Activated T-cell treated with anti-CD3 and anti-CD28 coated beads for 1 hour (primary cell): ENCODE measurements at regions not wholly inside any gene's neighbourhood (a gene's known extent, or its start where the extent isn't known, plus 50 kb on each side); places are given as distances from the start of the nearest gene placed in this dataset.
"Not testable (repeated sequence)": the region's sequence is repeated elsewhere in the genome, so short reads cannot be mapped to it uniquely, and the experiment has no call there.

Source experiments
- DNase-seq: peaks from one replicate; pipeline ENCODE4 v3.0.0-alpha.2; 2020; ENCODE audit warnings: low read depth

DNA sequence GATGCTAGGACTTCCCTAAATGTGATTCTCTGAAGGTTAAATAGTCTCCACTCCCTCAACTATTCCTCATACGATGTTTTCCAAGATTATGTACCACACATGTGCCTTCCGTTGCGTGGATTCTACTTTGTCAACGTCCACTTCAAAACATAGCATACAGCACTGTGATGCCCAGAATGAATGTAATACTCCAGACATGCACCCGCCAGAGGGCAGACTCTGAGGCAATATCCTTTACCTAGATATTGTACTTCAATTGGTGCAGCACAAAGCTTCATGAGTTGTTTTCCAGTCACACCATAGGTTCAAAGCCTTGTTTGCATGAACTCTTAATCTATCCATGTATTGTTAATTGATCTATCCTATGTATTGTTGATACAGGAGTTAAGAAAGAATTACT, 201.0 kb upstream of the NABP1 start:
- no peak for DNase-seq

DNA sequence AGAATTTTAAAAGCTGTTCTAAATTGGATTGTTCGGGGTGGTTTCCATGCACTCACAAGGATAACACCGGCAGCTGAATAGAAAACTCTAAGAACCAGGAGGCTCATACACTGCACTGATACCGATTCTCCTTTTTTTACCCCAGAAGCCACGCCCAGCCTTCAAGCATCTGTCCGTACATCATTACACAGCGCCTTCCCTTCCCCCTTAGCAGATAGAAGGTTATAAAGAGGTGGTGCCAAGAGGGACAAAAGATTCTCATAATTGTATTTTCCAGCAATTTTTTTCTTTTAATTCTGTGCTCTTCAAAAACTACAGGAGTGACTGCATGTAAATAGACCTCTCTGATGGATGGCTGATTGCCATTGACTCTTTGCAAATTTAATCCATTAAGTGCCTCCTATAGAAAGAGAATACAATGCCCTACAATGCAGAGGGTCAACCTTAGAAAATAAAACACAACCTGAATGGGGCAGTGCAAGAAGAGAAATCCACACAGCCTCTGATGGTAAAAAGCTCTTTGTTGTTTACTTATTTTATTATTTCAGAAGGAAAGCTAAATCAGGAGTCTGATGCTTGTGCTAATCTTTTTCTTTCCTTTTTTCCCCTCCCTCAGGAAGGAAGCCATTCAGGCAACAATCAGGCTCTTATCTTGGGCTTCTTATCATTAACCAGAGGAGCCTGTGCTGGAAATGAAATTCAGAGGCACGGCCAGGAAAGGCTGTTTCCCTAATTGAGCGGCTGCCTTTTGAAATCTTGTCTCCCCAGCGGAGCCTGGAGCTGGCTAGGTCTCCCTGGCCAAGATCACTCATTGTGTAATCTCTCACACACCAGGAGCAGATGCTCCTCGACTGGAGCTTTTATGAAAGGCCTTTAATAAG, 198.9 kb upstream of the NABP1 start:
- DNase-seq = no peak

DNA sequence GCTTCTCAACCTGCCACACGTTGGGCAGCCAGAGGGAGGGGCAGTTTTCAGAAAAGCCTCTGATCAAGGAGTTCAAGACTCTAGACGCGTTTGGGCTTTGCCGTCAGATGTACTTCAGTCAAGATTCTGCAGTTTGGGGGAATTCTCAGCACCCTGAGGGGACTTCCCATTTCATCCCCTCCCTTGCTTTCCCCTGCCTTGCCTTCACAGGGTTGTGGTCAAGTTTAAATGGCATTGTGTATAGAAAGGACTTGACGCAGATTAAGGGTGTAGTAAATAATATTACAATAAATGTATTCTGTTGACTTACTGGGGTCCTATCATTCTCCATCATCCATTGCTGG, 198.3 kb upstream of the NABP1 start:
- DNase-seq = no peak

GRCh38 chr2:191481305-191482070, 196.4 kb upstream of the NABP1 start:
- no peak for DNase-seq

DNA sequence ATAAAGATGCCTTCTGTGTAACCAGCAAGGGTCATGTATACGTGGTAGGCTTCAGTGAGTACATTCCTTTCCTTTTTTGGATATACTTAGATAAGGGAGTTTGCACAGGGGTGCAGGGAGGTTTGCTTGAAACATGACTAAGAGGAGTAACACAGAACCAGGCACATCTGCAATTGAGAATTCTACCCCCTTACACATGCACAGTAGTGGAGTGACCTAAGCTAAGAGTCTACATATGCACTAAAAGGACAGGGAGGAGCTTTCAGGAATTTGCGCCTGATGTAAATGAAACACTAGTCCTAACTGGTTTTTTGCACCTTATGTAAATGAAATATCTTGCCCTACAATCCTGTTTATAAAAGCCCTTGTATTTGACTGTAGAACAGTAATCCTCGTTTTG, 194.8 kb upstream of the NABP1 start:
- DNase-seq = no peak

DNA sequence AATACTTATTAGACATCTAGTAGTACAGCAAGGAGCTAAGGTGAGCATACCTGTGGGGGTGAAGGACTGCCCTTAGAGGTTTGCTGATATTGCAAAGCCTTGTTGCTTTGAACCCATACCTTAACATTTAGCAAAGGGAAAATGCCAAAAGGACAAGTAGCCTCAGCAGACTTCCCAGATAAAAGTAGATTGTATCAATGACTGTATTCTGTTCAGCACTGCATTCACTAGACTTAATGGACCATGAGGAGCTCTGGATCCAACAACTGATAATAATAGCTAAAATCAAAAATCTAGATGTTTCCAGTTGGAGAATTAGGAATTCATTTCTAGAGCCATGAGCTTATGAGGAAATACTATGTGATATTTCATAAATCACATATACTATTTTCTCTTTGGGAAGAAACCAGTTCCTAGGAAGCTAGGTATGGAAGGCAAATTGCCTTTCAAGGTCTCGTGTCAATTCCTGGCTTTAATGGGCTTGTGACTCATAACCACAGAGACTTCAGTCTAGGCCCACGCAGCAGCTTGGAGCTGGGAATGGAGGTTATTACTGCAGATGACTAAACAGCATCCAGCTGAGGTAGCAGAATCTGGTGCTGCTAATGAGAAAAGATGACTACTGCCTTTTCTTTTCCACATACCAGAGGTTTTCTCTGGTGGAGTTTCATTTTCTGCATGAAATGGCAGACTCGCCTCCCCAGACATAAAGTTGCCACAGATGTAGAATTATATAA, 191.2 kb upstream of the NABP1 start:
- no peak for DNase-seq

DNA sequence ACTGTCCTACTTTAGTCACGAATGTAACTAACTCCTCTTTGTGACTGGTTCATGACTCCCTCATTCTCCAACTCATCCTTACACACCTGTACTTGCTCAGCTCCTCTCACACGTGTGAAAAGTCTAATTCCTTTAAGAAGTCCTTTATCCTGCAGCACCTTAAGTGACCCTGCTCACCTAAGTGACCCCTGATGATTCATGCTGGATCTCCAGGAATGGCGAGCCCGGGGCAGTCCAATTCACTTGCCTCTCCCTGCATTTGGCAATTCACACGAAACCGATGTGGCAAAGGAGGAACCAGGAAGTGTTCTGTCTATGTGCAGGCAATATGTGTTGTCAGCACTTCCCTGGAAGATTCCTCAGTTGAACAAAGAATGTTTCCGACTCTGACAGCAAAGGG, 189.8 kb upstream of the NABP1 start:
- DNase-seq = no peak

GRCh38 chr2:191489177-191489576, 188.8 kb upstream of the NABP1 start:
- no peak for DNase-seq

DNA sequence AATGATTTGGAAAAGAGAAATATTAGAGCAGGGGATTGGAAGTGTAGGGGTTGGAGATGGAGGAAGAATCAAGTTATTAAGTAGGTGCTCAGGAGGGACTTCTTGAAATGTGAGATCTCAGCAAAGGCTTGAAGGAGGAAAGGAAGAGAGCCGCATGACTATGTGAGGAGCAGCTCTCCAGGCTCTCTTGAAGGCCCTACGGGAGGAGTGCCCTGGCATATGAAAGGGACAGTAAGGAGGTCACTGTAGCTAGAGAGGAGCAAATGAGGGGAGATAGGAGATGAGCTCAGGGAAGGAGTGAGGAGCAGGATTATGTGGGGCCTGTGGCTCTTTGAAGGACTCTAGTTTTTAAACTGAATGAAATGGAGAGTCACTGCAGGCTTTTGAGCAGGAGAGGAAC, 181.1 kb upstream of the NABP1 start:
- no peak for DNase-seq

DNA sequence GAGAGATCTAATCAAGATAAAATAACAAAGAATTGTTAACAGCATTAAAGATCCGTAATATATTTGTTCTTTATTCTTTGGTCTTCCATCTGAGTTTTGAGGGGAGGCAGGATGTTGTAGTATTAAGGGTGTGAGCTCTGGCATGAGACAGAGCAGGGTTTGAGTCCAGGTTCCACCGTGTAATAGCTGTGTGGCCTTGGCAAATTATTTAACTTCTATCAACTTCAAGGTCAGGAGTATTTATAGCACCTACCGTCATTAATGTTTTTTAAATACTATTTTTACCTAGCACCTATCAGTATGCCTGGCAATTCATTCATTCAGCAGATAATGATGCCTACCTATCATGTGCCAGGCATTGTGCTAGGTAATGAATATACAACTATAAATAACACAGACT, 180.1 kb upstream of the NABP1 start:
- no peak for DNase-seq

DNA sequence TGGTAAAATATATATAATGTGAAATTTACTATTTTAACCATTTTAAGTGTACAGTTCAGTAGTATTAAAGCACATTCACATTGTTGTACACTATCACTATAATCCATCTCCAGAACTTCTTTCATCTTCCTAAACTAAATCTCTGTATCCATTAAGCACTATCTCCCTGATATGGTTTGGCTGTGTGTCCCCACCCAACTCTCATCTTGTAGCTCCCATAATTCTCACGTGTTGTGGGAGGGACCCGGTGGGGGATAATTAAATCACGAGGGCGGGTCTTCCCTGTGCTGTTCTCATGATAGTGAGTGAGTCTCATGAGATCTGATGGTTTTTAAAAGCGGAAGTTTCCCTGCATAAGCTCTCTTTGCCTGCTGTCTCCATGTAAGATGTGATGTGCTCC, 178.9 kb upstream of the NABP1 start:
- DNase-seq = no peak

- DNase-seq = no peak
These were observed 177.9 kb upstream of the NABP1 start for GRCh38 chr2:191499874-191500565.

DNA sequence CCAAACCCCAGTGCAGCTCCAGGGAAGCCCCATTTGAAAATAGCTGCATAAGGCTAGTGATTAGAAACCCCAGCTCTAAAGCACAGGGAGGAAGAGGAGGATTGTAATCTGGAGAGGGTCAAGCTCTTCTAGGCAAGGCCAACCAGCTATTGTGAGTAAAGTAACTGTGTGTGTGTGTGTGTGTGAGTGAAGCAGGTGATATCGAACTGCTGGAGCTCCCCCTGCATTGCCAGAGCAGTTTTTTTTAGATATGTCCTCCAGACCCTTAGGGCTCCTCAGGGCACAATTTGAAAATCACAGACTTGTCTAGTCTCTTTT, 177.4 kb upstream of the NABP1 start:
- no peak for DNase-seq

DNA sequence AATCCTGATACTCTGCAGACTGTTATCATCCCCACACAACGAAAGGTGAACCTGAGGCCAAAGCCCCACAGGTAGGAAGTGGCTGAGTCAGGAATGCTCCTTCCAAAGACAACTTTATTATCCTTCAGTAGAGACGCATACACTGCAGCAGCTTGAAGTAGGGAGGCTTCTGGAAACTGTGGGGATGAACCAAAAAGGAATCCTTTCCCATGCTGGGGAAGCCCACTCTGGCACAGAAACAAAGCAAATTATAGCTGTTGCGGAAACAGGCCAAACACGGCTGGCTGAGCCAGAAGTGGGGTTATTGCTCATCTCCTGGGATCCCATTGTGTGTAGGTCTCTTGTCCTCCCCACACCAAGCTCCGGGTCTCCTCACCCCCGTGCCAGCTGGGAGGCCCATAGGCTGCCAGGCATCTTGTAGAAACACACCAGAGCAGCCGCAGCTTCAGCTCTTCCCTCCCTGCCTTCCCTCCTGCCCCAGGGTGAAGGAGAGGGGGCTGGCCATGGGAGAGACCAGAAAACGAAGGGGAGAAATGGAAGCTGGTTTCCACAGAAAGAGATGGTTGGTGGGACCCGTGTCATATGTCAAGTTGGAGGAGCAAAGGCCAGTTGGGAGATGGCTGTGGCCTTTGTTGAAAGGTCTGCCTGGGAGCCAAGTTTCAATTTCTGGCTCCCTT, 176.9 kb upstream of the NABP1 start:
- no peak for DNase-seq

GRCh38 chr2:191501561-191502168, 176.3 kb upstream of the NABP1 start:
- no peak for DNase-seq

DNA sequence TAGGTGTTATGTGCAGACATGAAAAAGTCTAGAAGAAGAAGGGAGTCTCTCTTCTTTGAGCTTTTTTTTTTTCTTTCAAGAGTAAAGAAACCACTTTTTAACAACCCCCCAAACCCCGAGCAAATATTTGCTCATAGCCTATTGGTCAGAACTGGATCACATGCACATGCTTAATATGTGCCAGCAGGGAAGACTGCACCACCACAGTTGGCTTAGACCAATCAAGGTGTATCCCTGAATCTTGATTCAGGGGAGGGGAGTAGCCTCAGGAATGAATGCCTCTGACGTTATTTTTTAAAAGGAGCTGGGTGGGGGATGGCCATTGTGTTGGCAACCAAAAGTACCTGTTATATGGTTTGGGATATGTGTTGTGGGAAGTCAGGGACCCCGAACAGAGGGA, 171.4 kb upstream of the NABP1 start:
- DNase-seq = no peak

DNA sequence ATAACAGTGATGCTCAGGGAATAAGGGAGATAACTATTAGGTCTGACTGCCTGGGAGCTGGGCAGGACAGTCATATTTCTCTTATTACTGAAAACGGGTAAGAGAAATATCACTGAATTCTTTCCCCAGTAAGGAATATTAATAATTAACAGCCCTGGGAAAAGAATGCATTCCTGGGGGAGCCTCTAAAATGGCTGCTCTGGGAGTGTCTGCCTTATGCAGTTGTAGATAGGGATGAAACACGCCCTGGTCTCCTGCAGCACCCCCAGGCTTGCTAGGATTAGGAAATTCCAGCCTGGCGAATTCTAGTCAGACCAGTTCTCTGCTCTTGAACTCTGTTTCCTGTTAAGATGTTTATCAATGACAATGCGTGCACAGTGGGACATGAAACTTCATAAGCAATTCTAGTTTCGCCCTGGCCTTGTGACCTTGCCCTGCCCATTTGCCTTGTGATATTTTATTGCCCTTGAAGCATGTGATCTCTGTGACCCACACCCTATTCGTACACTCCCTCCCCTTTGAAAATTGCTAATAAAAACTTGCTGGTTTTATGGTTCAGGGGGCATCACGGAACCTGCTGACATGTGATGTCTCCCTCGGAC, 170.6 kb upstream of the NABP1 start:
- not testable (repeated sequence) for DNase-seq

DNA sequence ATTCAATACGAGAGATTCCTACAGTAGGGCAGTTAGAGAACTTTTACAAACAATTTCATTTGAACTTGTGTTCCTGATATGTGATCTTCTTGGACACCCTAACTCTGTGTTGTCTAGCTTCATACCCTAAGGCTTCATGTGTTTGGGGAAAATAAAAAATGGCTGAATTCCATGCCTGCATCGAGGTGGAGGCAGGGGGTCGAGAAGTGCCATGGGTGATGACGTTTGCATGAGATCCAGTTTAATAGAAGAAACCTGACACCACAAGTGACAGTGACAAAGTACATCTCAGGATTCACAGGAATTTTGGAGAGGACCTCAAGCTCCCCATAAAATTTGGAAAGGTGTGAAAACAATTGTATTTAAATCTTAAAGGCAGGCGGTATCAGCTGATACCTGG, 169.2 kb upstream of the NABP1 start:
- DNase-seq = no peak

- DNase-seq = no peak
These were observed 165.6 kb upstream of the NABP1 start for GRCh38 chr2:191512216-191512835.

DNA sequence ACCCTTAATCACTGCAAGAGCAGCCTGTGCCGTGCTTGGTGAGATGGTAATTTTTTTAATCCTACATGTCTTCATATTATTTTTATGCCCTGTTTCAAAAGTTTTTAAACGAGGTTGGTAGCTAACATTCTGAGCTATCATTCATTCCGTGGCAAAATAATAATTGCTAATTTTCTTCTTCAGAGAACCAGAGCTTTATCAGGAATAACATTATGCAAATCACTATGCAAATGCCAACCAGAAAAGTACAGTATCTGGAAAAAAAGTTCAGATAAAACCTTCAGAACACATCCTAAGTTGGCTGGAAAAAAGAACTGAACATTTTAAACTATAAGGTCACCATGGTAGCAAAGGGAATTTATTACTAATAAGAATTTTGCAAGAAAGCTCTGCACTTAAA, 165.1 kb upstream of the NABP1 start:
- DNase-seq = no peak

- no peak for DNase-seq
These were observed 163.3 kb upstream of the NABP1 start for GRCh38 chr2:191514613-191515012.
